ENCODE measurements at regions not wholly inside any gene's neighbourhood (a gene's known extent, or its start where the extent isn't known, plus 50 kb on each side); places are given as distances from the start of the nearest gene placed in this dataset.

DNA sequence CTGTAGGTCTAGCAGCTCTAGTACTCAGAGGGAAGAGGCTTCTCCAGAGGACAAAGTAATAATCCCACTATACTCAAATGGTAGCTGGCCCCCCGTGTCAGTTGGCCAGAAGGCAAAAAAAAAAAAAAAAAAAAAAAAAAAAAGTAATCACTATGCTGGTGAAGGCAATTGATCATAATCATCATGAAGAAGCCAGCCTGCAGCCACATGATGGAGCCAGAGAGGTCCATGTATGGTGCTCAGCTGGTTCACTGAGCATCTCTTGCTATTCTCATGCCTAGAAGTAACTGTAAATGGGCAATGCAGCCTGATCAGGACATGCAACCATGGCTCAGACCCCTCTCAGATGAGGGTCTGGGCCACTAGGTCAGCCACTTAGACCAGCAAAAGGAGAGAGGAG, 378.8 kb downstream of the MED13L start:
- TF ChIP-seq REST (IDR thresholded peaks at IDR 0.05; ENCODE audit: low read depth) (no peak), EGR1 (IDR thresholded peaks at IDR 0.05) (no peak), TEAD4 (IDR thresholded peaks at IDR 0.05) (no peak), USF1 (IDR thresholded peaks at IDR 0.05) (no peak), FOXM1 (IDR thresholded peaks at IDR 0.05; ENCODE audit: borderline replicate concordance, low read depth) (no peak), ZBTB7A (IDR thresholded peaks at IDR 0.05; ENCODE audit: low read depth) (no peak), RAD21 (IDR thresholded peaks at IDR 0.05; ENCODE audit: low read depth) (no peak), TAF1 (IDR thresholded peaks at IDR 0.05; ENCODE audit: low read depth) (no peak), CREB1 (IDR thresholded peaks at IDR 0.05; ENCODE audit: low read depth) (no peak), TCF12 (IDR thresholded peaks at IDR 0.05; ENCODE audit: low read depth) (no peak), NFIC (IDR thresholded peaks at IDR 0.05) (no peak)
- TF ChIP-seq, protein P1, sequence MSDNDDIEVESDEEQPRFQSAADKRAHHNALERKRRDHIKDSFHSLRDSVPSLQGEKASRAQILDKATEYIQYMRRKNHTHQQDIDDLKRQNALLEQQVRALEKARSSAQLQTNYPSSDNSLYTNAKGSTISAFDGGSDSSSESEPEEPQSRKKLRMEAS (IDR thresholded peaks at IDR 0.05) = no peak

GRCh38 chr12:115897729-115898128, 379.8 kb downstream of the MED13L start:
- TF ChIP-seq TCF12 (IDR thresholded peaks at IDR 0.05; ENCODE audit: low read depth) (no peak), YY1 (IDR thresholded peaks at IDR 0.05; ENCODE audit: low read depth) (no peak), TEAD4 (IDR thresholded peaks at IDR 0.05) (no peak), REST (IDR thresholded peaks at IDR 0.05; ENCODE audit: low read depth) (no peak), RAD21 (IDR thresholded peaks at IDR 0.05; ENCODE audit: low read depth) (no peak), EP300 (IDR thresholded peaks at IDR 0.05; ENCODE audit: borderline replicate concordance) (no peak), EGR1 (IDR thresholded peaks at IDR 0.05) (no peak)

DNA sequence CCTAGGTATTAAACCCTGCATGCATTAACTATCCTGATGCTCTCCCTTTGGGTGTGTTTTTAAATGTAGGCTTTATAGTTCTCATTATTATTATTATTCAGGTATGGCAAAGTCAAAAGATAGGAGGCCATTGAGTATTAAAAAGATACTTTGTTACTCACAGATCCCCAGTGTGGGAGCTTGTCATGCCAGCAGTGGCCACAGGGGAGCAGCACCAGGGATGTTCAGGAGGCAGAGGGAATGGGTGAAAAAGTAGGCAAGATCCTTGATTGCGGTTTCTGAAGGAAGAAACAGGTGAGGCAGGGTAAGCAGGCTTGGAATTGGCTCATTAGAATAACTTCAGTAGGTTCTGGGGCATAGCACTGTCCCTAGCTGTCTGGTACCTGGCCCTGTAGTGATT, 382.2 kb downstream of the MED13L start:
- TF ChIP-seq ZBTB7A (IDR thresholded peaks at IDR 0.05; ENCODE audit: low read depth) (no peak), RAD21 (IDR thresholded peaks at IDR 0.05; ENCODE audit: low read depth) (0 out of 2 replicates have a peak, but pooled peaks have one; percentile 6)

GRCh38 chr12:115891556-115892164, 385.8 kb downstream of the MED13L start:
- TF ChIP-seq FOXM1 (IDR thresholded peaks at IDR 0.05; ENCODE audit: borderline replicate concordance, low read depth) (no peak), EGR1 (IDR thresholded peaks at IDR 0.05) (no peak), ZBTB7A (IDR thresholded peaks at IDR 0.05; ENCODE audit: low read depth) (no peak), NFIC (IDR thresholded peaks at IDR 0.05) (no peak), CEBPB (IDR thresholded peaks at IDR 0.05) (no peak), RAD21 (IDR thresholded peaks at IDR 0.05; ENCODE audit: low read depth) (no peak), EP300 (IDR thresholded peaks at IDR 0.05; ENCODE audit: borderline replicate concordance) (no peak), TAF1 (IDR thresholded peaks at IDR 0.05; ENCODE audit: low read depth) (no peak), REST (IDR thresholded peaks at IDR 0.05; ENCODE audit: low read depth) (no peak), CREB1 (IDR thresholded peaks at IDR 0.05; ENCODE audit: low read depth) (no peak)
- TF ChIP-seq, protein P1 (IDR thresholded peaks at IDR 0.05) = no peak

DNA sequence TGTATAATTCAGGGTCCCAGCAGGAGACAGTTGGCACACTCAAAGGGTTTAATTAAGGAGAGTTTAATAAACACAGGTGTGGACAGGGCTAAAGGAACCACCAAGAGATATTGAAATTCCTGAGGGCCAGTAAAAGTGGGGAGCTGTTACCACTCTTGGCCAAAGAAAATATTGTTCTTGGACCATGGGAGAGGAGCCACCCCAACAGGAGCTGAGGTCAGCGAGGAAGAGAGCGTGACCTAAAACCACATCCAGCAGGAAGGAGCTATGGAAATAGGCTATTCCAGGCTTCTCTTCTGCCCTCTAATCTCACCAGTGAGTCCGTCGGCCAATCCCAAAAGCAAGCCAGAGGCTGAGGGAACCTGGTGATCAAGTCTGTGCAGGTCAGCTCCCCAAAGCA, 390.8 kb downstream of the MED13L start:
- no peak for TF ChIP-seq REST (IDR thresholded peaks at IDR 0.05; ENCODE audit: low read depth)
- TF ChIP-seq TAF1 (IDR thresholded peaks at IDR 0.05; ENCODE audit: low read depth) = no peak
- no peak for TF ChIP-seq FOXM1 (IDR thresholded peaks at IDR 0.05; ENCODE audit: borderline replicate concordance, low read depth)
- TF ChIP-seq NFIC (IDR thresholded peaks at IDR 0.05) = no peak
- TF ChIP-seq CEBPB (IDR thresholded peaks at IDR 0.05) = no peak
- TF ChIP-seq, protein P1 (IDR thresholded peaks at IDR 0.05) = no peak
